ENCODE measurements at regions not wholly inside any gene's neighbourhood (a gene's known extent, or its start where the extent isn't known, plus 50 kb on each side); places are given as distances from the start of the nearest gene placed in this dataset.

DNA sequence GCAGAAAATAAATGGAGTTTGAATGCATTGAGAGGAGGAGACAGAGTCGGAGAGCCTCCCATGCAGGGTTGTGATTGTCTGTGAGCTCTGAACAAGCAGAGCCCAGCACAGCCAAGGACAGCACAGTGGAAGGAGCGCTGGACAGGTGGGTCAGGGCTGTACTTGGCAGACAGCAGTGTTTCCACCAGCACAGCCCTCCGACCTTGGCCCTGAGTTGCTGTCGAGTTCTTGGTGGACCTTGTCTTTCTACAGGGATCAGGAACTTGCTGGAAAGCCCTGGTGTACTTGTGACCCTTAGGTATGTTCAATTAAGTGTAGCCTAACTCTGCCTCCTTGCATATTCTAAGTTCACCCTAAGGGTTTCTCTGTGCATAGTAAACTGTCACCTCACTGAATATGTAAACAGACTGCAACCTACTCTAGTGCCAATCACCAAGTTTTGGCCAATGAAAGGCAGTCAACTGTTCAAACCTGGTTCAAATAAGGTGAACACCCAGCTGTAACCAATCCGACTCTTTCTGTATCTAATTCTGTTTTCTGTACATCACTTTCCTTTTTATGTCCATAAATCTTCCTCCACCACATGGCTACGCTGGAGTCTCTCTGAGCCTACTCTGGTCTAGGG lies 86.6 kb upstream of the SLC25A33 start:
- TF ChIP-seq, protein P1, sequence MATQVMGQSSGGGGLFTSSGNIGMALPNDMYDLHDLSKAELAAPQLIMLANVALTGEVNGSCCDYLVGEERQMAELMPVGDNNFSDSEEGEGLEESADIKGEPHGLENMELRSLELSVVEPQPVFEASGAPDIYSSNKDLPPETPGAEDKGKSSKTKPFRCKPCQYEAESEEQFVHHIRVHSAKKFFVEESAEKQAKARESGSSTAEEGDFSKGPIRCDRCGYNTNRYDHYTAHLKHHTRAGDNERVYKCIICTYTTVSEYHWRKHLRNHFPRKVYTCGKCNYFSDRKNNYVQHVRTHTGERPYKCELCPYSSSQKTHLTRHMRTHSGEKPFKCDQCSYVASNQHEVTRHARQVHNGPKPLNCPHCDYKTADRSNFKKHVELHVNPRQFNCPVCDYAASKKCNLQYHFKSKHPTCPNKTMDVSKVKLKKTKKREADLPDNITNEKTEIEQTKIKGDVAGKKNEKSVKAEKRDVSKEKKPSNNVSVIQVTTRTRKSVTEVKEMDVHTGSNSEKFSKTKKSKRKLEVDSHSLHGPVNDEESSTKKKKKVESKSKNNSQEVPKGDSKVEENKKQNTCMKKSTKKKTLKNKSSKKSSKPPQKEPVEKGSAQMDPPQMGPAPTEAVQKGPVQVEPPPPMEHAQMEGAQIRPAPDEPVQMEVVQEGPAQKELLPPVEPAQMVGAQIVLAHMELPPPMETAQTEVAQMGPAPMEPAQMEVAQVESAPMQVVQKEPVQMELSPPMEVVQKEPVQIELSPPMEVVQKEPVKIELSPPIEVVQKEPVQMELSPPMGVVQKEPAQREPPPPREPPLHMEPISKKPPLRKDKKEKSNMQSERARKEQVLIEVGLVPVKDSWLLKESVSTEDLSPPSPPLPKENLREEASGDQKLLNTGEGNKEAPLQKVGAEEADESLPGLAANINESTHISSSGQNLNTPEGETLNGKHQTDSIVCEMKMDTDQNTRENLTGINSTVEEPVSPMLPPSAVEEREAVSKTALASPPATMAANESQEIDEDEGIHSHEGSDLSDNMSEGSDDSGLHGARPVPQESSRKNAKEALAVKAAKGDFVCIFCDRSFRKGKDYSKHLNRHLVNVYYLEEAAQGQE (IDR thresholded peaks at IDR 0.05; ENCODE audit: low read depth, low read length): no peak
- no peak for TF ChIP-seq RCOR1 (IDR thresholded peaks at IDR 0.05; ENCODE audit: low read length)
- TF ChIP-seq RAD21 (IDR thresholded peaks at IDR 0.05; ENCODE audit: low read length): no peak
- no peak for TF ChIP-seq MXI1 (IDR thresholded peaks at IDR 0.05; ENCODE audit: low read depth, low read length)
- TF ChIP-seq, protein P2, sequence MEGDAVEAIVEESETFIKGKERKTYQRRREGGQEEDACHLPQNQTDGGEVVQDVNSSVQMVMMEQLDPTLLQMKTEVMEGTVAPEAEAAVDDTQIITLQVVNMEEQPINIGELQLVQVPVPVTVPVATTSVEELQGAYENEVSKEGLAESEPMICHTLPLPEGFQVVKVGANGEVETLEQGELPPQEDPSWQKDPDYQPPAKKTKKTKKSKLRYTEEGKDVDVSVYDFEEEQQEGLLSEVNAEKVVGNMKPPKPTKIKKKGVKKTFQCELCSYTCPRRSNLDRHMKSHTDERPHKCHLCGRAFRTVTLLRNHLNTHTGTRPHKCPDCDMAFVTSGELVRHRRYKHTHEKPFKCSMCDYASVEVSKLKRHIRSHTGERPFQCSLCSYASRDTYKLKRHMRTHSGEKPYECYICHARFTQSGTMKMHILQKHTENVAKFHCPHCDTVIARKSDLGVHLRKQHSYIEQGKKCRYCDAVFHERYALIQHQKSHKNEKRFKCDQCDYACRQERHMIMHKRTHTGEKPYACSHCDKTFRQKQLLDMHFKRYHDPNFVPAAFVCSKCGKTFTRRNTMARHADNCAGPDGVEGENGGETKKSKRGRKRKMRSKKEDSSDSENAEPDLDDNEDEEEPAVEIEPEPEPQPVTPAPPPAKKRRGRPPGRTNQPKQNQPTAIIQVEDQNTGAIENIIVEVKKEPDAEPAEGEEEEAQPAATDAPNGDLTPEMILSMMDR (IDR thresholded peaks at IDR 0.05): no peak
- TF ChIP-seq, protein P3, sequence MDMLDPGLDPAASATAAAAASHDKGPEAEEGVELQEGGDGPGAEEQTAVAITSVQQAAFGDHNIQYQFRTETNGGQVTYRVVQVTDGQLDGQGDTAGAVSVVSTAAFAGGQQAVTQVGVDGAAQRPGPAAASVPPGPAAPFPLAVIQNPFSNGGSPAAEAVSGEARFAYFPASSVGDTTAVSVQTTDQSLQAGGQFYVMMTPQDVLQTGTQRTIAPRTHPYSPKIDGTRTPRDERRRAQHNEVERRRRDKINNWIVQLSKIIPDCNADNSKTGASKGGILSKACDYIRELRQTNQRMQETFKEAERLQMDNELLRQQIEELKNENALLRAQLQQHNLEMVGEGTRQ (IDR thresholded peaks at IDR 0.05; ENCODE audit: borderline replicate concordance, low read depth, low read length): no peak
